22Rv1 (cell line): ENCODE measurements at regions not wholly inside any gene's neighbourhood (a gene's known extent, or its start where the extent isn't known, plus 50 kb on each side); places are given as distances from the start of the nearest gene placed in this dataset.

Experiments used
- CTCF ChIP-seq: fragments of 450-650 bp; IDR thresholded peaks from 2 replicates; pipeline ENCODE4 v1.5.1; 2017; ENCODE audit warnings: mild to moderate bottlenecking
- ZFX ChIP-seq: fragments of 450-650 bp; IDR thresholded peaks from 2 replicates; pipeline ENCODE4 v1.6.1; 2017; ENCODE audit warnings: antibody characterized with exemption, borderline replicate concordance

DNA sequence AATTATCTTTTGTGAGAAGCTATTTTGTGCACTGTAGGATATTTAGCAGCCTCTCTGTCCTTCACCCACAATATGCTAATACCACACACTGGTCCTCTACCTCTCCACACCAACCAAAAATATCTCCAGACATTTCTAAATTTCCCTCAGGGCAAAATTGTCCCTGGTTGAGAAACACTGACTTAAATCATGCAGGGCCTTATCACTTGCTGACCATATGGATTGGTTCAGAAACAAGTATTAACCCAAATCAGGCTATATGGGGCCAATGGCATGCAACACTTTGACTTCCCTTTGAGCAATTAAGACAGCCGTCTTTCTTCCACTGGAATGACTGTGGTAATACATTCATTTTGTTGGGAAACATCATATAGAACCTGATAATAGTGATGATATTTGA, 251.1 kb downstream of the CNTN3 start:
- no peak for TF ChIP-seq CTCF
- TF ChIP-seq ZFX, result no peak
